ENCODE measurements at regions not wholly inside any gene's neighbourhood (a gene's known extent, or its start where the extent isn't known, plus 50 kb on each side); places are given as distances from the start of the nearest gene placed in this dataset.

GRCh38 chr4:56220261-56220660 is 167.0 kb downstream of the AASDH start (continued):
- TF ChIP-seq, protein P1, sequence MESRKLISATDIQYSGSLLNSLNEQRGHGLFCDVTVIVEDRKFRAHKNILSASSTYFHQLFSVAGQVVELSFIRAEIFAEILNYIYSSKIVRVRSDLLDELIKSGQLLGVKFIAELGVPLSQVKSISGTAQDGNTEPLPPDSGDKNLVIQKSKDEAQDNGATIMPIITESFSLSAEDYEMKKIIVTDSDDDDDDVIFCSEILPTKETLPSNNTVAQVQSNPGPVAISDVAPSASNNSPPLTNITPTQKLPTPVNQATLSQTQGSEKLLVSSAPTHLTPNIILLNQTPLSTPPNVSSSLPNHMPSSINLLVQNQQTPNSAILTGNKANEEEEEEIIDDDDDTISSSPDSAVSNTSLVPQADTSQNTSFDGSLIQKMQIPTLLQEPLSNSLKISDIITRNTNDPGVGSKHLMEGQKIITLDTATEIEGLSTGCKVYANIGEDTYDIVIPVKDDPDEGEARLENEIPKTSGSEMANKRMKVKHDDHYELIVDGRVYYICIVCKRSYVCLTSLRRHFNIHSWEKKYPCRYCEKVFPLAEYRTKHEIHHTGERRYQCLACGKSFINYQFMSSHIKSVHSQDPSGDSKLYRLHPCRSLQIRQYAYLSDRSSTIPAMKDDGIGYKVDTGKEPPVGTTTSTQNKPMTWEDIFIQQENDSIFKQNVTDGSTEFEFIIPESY (IDR thresholded peaks at IDR 0.05; ENCODE audit: borderline replicate concordance, low read depth): no peak
- TF ChIP-seq RFX5 (IDR thresholded peaks at IDR 0.05; ENCODE audit: low read length) (no peak), YY1 (IDR thresholded peaks at IDR 0.05; ENCODE audit: low read depth) (no peak)

GRCh38 chr4:56219447-56219846 is 167.8 kb downstream of the AASDH start:
- H3K4me1 ChIP-seq (ENCODE audit: control insufficient read depth in 1 of 2, insufficient read depth in 2 of 2, low read depth in 1 of 2, low read length in 1 of 2): peaks cover 0 to 3% of the 10 kb centered on the region in 2 experiments; a peak in 1 of 4 replicates
- no peaks in the 10 kb centered on the region for H3K36me3 ChIP-seq (replicated peaks in 1 of 2; ENCODE audit: control insufficient read depth in 1 of 2, insufficient read depth in 2 of 2, low read length in 1 of 2)
- H3K4me3 ChIP-seq (ENCODE audit: low read depth in 2 of 2, low read length in 1 of 2): no peak overlapping the region
- no peak overlapping the region for H3K27ac ChIP-seq (ENCODE audit: low read depth in 2 of 2, low read length in 1 of 2)
- H4K20me1 ChIP-seq (ENCODE audit: insufficient read depth): no peaks in the 10 kb centered on the region
- H3F3A ChIP-seq (replicated peaks; ENCODE audit: insufficient read depth): no peaks in the 10 kb centered on the region
- CTCF ChIA-PET: no interaction called here
- no peak overlapping the region for H3K4me2 ChIP-seq
- no peaks in the 10 kb centered on the region for H3K79me2 ChIP-seq (ENCODE audit: insufficient read depth)
- 69% methylated on average over 3 of the region's 3 CpGs for WGBS (ENCODE audit: low lambda C conversion rate)
- H3K27me3 ChIP-seq (ENCODE audit: insufficient read depth): no peaks in the 10 kb centered on the region
- no peaks in the 10 kb centered on the region for H3K9me2 ChIP-seq
- H3K9ac ChIP-seq: no peak overlapping the region
- H3K9me3 ChIP-seq: no peaks in the 10 kb centered on the region
- POLR2A ChIA-PET: no interaction called here
- no peak for TF ChIP-seq JUND (IDR thresholded peaks at IDR 0.05)
- H2AFZ ChIP-seq (ENCODE audit: low read depth): no peak overlapping the region
- DNase-seq: no peak

- TF ChIP-seq ELF1 (IDR thresholded peaks at IDR 0.05) (no peak), TCF12 (IDR thresholded peaks at IDR 0.05) (no peak), JUND (IDR thresholded peaks at IDR 0.05) (no peak)
- WGBS (ENCODE audit: low lambda C conversion rate): 98% methylated on average over 2 of the region's 2 CpGs
- Histone ChIP-seq H3K9ac (no peak overlapping the region), H3K4me3 (ENCODE audit: low read depth in 2 of 2, low read length in 1 of 2) (no peak overlapping the region), H3K9me2 (no peaks in the 10 kb centered on the region), H3F3A (replicated peaks; ENCODE audit: insufficient read depth) (no peaks in the 10 kb centered on the region), H3K27ac (ENCODE audit: low read depth in 2 of 2, low read length in 1 of 2) (no peak overlapping the region), H3K27me3 (ENCODE audit: insufficient read depth) (no peaks in the 10 kb centered on the region), H2AFZ (ENCODE audit: low read depth) (no peak overlapping the region), H3K9me3 (no peaks in the 10 kb centered on the region), H3K79me2 (ENCODE audit: insufficient read depth) (no peaks in the 10 kb centered on the region), H3K4me2 (no peak overlapping the region), H3K4me1 (ENCODE audit: control insufficient read depth in 1 of 2, insufficient read depth in 2 of 2, low read depth in 1 of 2, low read length in 1 of 2) (peaks cover 0 to 3% of the 10 kb centered on the region in 2 experiments; a peak in 1 of 4 replicates), H3K36me3 (replicated peaks in 1 of 2; ENCODE audit: control insufficient read depth in 1 of 2, insufficient read depth in 2 of 2, low read length in 1 of 2) (no peaks in the 10 kb centered on the region), H4K20me1 (ENCODE audit: insufficient read depth) (no peaks in the 10 kb centered on the region)
- POLR2A ChIA-PET: no interaction called here
- CTCF ChIA-PET: no interaction called here
- DNase-seq: no peak
Observed at GRCh38 chr4:56218230-56218895, 168.9 kb downstream of the AASDH start.

GRCh38 chr4:56217343-56217890 is 169.9 kb downstream of the AASDH start:
- Histone ChIP-seq H3K9ac (no peak overlapping the region), H3F3A (replicated peaks; ENCODE audit: insufficient read depth) (no peaks in the 10 kb centered on the region), H3K4me2 (no peak overlapping the region), H3K9me2 (no peaks in the 10 kb centered on the region), H3K4me1 (ENCODE audit: control insufficient read depth in 1 of 2, insufficient read depth in 2 of 2, low read depth in 1 of 2, low read length in 1 of 2) (peaks cover 0 to 3% of the 10 kb centered on the region in 2 experiments; a peak in 1 of 4 replicates), H3K27ac (ENCODE audit: low read depth in 2 of 2, low read length in 1 of 2) (no peak overlapping the region), H3K27me3 (ENCODE audit: insufficient read depth) (no peaks in the 10 kb centered on the region), H3K79me2 (ENCODE audit: insufficient read depth) (no peaks in the 10 kb centered on the region), H4K20me1 (ENCODE audit: insufficient read depth) (no peaks in the 10 kb centered on the region), H2AFZ (ENCODE audit: low read depth) (no peak overlapping the region), H3K4me3 (ENCODE audit: low read depth in 2 of 2, low read length in 1 of 2) (no peak overlapping the region), H3K9me3 (no peaks in the 10 kb centered on the region), H3K36me3 (replicated peaks in 1 of 2; ENCODE audit: control insufficient read depth in 1 of 2, insufficient read depth in 2 of 2, low read length in 1 of 2) (no peaks in the 10 kb centered on the region)
- no peak for DNase-seq
- POLR2A ChIA-PET: no interaction called here
- WGBS (ENCODE audit: low lambda C conversion rate): 72% methylated on average over 3 of the region's 3 CpGs
- CTCF ChIA-PET: no interaction called here
- no peak for TF ChIP-seq NRF1 (IDR thresholded peaks at IDR 0.05; ENCODE audit: low read depth, low read length)
- TF ChIP-seq EZH2phosphoT487 (IDR thresholded peaks at IDR 0.05; ENCODE audit: borderline replicate concordance, low read depth): no peak
- no peak for TF ChIP-seq MAX (IDR thresholded peaks at IDR 0.05; ENCODE audit: low read depth)
- TF ChIP-seq NFIC (IDR thresholded peaks at IDR 0.05; ENCODE audit: borderline replicate concordance): no peak
- TF ChIP-seq USF1 (IDR thresholded peaks at IDR 0.05; ENCODE audit: borderline replicate concordance, low read depth): no peak
- TF ChIP-seq TEAD4 (IDR thresholded peaks at IDR 0.05; ENCODE audit: borderline replicate concordance, insufficient read depth): no peak
- TF ChIP-seq FOSL2 (IDR thresholded peaks at IDR 0.05; ENCODE audit: borderline replicate concordance, low read depth): no peak
- no peak for TF ChIP-seq FOXM1 (IDR thresholded peaks at IDR 0.05; ENCODE audit: low read depth)
- no peak for TF ChIP-seq TAF1 (IDR thresholded peaks at IDR 0.05; ENCODE audit: borderline replicate concordance, low read depth, low read length)
- TF ChIP-seq YY1 (IDR thresholded peaks at IDR 0.05; ENCODE audit: low read depth): no peak
- TF ChIP-seq USF2 (IDR thresholded peaks at IDR 0.05; ENCODE audit: borderline replicate concordance, low read depth, low read length): no peak
- TF ChIP-seq GABPA (IDR thresholded peaks at IDR 0.05; ENCODE audit: low read depth): no peak
- TF ChIP-seq RCOR1 (IDR thresholded peaks at IDR 0.05; ENCODE audit: low read length): no peak
